GM18507 (cell line): ENCODE measurements at regions not wholly inside any gene's neighbourhood (a gene's known extent, or its start where the extent isn't known, plus 50 kb on each side); places are given as distances from the start of the nearest gene placed in this dataset.
A peak's percentile ranks its signal among the peaks of the same experiment; 100 is the strongest.
"Not testable (repeated sequence)": the region's sequence is repeated elsewhere in the genome, so short reads cannot be mapped to it uniquely, and the experiment has no call there.

ENCODE experiments used
- DNase-seq: peaks from one replicate; pipeline ENCODE4 v3.0.0; 2011; ENCODE audit warnings: low read depth; ENCODE audit not compliant: insufficient read length; ENCODE audit errors: extremely low spot score
- FAIRE-seq: peaks from 2 replicates; lab custom pipeline; 2011; peaks lifted over from hg19 to GRCh38; lab: Jason Lieb, UNC

DNA sequence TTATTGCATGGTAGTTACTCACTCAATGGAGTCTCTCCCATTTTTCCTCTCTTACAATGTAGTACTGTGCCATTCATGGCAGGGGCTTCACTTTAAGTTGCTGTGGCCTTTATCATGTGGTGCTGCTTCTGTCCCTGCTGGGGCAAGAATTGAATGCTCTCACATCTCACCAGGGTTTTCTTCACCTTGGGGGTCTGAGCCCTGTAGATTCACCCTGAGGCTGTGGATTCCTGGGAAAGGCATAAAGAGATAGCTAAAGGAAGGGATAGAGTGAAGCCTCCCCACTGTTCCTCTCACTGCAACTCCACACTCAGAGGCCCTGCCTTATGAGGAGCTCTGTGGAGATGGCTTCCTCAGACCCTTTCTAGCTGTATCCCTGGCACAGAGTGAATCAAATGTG, 178.5 kb upstream of the GOT2 start:
- DNase-seq (no peak), FAIRE-seq (no peak)

DNA sequence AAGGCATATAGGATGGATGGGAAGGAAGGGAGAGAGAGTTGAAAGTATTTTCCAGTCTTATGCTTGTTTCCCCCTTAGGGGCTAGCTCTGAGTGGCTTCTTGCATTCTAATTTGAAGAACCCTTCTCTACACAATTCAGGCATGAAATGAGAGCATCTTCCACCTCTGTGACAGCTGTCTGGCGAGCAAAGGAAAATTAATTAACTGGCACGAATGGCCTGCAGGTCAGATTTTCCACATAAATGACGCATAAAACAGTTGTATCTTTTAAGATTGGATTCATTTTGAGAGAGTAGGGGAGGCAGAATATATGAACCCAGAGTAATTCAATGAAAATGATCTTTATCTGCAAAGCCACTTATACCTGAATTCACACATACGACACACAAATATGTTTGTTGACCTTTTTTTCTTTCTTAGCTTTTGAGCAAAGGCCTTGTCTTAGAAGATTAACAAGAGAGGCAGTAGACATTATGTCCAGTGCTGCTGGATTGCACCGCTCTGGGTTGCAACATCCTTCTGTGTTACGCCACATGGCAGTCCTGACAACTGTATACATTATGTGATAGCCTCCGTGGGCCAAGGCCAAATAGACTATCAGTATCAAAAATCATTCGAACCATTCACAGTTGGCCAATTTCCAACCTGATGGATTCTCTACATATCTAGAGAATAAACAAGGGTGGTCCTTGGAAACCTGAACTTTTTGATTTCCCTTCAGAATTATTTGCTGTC, 173.0 kb upstream of the GOT2 start:
- DNase-seq (no peak), FAIRE-seq (no peak)

DNA sequence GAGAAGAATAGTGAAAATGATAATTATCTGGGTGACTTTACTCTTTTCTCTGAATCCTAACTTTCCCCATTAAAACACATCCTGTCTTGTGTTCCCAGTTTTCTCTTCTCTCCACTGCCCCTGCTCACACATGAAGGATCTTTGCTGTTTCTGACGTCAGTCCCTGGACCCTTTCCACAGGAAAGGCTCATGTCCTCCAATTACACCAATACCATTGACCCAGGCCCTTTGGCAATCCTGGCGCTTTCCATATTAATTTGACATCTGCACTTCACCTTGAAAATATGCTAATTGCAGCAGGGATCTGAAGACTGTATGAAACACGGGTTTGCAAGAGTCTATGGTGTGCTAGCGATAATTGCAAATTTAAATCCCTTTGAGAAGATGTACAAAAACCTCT, 170.2 kb upstream of the GOT2 start:
- FAIRE-seq = no peak

DNA sequence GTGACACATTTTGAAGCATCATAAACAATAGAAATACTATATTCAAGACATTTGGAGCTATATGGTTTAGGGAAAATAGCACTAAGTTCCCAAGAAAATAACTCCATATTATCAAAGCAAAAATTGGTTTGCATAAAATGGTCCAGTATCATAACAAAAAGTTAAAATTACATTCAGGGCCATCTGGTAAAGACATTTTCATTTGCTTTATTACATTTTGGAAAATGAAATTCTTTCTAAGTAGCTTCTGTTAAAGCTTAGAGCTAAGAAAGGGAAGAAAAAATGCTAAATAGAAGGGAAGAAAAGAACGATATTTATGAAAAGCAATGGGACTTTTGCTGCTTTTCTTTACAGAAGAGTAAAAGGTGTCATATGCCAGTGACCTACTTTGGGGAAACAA, 155.4 kb upstream of the GOT2 start:
- DNase-seq (no peak), FAIRE-seq (no peak)

More for the DNA sequence above, 170.2 kb upstream of the GOT2 start:
- no peak for DNase-seq

DNA sequence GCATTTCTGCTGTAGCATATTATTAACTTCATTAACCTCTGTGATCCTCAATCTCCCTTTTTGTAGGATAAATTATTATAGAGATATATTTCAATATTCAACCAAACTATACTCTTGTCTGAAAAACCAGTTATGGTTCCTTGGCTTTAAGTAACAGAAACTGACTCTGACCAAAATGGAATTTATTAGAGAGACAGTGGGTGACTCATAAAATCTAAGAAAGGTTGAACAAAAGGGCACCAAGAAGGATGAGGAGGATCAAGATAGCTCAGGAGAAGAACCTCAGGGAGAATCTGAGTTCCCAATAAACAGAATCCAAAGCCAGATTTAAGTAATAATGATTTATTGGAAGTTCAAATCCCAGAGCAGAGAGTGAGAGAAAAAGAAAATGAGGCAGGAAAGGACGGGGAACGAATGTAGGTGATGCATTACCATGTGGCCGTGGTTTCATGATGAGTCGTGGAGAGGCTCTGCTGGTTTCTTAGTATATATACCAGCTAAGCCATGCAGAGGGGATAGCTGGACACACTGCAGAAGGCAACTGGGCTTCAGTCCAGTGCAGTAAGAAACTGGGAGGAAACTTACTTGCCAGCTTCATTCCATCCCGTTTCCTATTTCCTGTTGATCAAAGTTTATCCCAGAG, 151.5 kb upstream of the GOT2 start:
- DNase-seq (no peak), FAIRE-seq (peak; percentile 67)

DNA sequence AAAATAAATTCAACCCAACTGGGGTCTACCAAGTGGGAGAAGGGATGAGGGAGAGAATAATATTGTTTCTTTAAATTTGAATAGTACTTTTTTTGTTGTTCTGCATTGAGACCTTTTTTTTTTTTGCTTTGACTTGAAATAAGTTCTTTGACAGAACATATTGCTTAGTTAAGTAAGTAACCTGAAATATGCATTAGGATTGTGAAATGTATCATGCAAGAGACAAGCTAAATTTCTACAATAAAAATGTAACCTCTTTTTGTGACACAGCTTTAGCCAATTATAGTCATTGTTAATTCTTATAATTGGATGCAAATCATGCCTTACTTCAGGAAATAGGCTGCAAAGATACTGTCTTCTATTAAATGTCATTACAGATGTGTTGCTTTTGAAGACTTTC, 150.0 kb upstream of the GOT2 start:
- FAIRE-seq (no peak), DNase-seq (no peak)

DNA sequence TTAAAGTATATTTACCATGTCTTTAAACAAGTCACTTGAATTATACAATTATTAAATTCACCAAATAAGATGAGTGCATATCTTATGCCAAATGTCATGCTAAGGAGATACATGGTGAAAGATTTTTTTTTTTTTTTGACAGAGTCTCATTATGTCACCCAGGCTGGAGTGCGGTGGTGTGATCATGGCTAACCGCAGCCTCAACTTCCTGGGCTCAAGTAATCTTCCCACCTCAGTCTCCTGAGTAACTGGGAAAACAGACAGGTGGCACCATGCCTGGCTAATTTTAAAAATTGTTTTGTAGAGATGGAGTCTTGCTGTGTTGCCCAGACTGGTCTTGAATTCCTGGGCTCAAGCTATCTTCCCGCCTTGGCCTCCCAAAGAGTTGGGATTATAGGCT, 149.0 kb upstream of the GOT2 start:
- DNase-seq (no peak), FAIRE-seq (peak; percentile 60)

DNA sequence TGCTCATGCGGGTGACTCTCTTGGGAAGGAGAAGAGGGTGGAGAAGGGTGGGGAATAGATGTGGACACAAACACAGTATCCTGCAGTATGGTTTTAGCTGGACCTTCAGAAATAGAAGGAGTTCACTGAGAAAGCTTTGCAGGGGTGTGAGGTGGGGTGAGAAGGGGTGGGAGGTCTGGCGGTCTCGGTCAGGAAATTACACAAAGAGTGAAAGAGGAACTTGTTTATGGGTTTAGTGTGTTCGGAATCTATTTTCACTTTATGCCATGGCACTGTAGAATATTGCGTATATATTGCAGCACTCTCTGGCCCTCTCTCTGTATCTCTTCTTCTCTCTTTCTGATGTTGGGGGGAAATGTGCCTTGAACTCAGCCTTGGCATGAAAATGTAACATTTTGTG, 148.2 kb upstream of the GOT2 start:
- FAIRE-seq = peak; percentile 94
- peak; percentile 11 for DNase-seq

DNA sequence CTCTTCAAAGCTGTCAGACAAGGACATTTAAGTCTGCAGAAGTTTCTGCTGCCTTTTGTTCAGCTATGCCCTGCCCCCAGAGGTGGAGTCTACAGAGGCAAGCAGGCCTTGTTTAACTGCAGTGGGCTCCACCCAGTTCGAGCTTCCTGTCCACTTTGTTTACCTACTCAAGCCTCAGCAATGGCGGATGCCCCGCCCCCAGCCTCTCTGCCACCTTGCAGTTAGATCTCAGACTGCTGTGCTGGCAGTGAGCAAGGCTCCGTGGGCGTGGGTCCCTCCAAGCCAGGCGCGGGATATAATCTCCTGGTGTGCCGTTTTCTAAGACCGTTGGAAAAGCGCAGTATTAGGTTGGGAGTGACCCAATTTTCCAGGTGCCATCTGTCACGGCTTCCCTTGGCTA, 144.5 kb upstream of the GOT2 start:
- not testable (repeated sequence) for FAIRE-seq, DNase-seq

DNA sequence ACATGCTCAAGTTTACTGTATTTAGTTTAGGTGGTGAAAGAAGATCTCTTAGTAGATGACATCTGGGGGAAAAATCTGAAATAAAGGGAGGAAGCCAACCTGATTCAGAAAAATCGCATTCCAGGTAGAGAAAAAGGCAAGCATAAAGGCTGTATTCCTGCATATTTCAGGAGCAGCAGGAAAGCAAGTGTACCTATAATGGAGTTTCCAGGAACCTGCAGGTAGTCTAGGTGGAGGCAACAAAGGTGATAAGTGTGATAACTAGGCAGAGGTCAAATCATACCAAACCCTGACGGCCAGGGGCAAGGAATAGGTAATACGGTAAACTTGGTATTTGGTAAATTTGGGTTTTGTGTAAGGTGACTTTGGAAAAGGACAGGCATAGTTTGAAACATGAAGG, 132.8 kb upstream of the GOT2 start:
- DNase-seq (no peak), FAIRE-seq (no peak)

DNA sequence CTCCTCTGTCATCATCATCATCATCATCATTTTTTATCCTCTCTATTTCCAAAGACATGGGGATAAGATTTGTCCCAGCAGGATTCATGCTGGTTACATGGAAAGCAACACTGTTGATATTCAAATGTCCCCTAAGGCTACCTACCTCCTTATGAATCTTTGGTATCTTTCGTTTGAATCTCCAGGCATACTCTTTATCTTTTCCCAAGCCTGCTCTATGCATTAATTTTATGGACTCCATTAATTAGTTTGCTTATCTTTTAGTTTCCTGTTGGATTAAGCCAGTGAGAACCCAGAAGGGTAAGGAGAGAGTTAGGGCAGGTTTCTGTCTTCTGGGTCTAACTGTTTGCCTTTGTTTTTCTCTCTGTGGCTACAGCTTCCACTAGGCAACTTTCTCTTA, 129.6 kb upstream of the GOT2 start:
- DNase-seq (no peak), FAIRE-seq (no peak)

DNA sequence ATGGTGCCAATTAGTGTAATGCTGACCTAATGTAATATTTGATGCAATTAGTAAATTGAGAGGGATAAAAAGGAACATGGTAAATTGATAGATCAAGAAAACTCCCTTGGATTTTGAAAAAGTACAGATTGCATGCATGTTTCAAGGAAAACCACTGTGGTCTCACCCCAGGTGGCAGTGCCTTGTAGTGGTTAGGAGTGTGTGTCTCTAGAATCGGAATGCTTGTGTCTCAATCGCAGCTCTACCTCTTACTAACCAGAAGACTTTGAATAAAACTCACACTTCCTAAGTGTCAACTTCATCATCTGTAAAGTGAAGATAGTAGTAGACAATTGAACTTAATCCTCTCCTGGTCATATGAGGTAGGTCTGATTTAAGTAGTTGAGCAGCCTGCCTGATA, 128.9 kb upstream of the GOT2 start:
- FAIRE-seq = no peak
- DNase-seq = no peak

DNA sequence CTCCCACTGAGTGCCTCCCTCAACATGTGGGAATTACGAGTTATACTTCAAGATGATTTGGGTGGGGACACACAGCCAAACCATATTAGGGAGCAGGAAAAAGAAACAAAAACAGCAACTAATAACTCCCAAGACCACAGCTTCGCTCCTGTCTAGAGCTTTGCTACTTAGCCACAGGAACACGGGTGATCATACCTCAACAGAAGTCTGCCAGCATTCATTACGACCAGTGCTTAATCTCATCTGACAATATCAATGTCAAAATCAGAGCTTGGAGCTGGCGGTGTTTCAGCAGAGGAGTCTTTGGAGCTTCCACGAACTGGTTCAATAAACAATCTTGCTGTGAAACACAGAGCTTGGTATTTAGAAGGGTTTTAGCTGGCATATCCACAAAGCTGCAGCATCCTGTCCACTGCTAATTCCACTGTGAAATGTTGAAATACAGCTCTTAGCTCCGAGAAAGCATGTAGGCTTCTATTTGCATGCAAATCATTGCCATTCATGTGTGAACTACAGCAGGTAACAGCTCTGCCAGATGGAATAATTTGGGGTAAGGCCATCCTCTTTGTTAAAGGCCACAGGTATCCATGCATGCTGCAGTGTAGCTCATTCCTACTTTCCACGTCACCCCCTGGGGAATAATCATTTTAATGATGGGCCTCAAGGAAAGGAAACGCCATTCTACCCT, 128.4 kb upstream of the GOT2 start:
- DNase-seq = no peak
- no peak for FAIRE-seq

DNA sequence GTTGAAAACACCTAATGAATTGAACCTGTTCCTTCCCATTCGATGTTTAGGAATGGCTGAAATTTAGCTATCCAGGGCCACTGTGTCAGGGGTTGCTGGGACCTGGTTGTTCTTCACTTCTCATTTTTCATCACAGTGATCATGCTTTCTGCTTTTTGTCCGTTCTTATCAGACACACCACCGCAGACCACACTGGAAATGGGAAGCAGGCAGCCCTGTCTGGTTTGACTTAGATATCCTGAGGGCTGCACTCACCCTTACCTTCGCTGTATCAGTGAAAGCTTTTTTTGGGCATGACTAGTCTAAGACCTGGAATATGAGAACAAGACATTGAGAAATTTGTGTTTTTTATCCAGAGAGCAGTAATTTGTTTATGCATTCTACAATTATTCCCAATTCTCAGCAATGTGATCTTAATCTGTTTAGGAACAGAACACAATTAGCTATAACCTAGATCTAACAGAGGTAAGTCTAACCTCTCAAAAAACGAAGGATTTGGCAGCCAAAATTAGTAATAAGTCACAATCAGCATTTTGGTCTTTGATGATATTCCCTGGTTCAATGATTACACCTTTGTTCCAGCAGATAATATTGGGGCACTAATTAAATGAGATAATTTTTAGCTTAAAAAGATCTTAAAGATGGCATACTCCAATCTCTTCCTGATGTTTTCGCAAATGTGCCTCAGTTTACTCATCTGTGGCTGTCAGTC, 126.0 kb upstream of the GOT2 start:
- FAIRE-seq (no peak), DNase-seq (no peak)

DNA sequence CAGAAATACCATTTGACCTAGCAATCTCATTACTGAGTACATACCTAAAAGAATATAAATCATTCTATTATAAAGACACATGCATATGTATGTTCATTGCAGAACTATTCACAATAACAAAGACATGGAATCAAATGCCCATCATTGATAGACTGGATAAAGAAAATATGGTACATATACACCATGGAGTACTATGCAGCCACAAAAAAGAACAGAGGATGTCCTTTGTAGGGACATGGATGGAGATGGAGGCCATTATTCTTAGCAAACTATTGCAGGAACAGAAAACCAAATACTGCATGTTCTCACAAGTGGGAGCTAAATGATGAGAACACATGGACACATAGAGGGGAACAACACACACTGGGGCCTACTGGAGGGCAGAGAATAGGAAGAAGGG, 124.5 kb upstream of the GOT2 start:
- not testable (repeated sequence) for FAIRE-seq, DNase-seq

DNA sequence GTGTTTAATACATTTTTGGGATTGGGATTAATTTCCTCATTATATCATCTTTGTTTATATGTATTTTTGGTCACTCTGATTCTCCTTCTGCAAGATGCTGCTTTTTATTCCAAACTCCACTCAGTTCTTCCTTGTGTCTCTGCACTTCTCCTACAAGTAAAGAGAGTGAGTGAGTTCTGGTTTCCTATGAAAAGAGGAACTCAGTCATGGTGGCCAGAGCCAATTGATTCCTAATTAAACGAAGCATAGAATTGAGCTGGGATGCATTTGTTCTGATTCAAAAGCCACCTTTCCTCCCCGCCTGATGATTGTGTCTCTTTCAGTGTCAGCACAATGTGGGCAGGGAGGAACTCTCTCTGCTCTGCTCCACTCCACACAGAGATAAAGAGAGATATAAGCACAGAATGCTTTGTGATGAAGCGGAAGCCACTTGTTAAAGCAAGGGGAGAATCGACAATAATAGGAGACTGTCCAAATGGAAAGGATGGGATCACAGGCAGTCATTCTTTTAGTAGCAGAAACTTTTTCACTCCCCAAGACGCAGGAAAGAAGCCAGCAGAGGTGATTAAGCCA, 121.3 kb upstream of the GOT2 start:
- no peak for DNase-seq
- no peak for FAIRE-seq

DNA sequence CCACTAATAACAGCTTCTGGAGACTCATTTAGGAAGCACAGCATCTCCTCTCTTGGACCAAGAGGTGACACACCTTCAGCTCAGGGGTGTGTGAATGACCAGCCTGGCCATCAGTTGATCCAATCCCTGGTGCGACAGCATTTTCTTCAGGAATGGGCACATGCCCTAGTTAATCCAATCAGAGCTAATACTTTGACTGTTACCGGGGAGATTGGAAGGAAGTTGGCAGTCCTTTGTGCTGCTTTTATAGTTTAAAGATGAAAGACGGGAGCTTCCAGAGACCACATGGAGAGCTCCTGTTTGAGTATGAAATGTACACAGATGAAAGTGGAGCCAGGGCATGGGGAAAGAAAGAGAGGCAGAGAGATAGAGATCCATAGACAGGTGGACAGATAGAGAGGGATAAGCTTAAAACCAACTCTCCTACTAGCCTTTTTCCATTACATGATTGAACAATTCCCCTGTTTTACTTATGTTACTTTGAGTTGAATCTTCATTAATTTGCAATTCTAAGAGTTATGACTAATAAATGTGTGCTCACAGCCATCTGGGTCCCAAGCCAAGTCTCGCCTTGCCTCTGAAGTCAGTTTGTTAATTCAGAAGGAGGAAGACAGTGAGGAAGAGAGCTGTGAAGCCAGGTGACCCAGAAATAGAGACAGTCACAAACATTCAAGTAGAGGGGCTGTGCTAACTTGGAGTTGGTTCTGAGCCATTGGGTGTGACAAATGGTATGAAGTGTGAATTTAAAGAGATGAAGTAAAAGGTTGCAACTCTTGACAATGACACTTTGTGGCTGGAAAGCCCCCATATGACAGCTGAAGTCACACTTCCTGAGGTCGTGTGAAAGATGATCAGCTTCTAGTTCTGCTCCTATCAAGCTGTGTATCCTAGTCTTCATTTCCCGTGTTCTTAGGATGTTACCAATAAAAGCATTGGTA, 120.0 kb upstream of the GOT2 start:
- FAIRE-seq = peak; percentile 89

DNA sequence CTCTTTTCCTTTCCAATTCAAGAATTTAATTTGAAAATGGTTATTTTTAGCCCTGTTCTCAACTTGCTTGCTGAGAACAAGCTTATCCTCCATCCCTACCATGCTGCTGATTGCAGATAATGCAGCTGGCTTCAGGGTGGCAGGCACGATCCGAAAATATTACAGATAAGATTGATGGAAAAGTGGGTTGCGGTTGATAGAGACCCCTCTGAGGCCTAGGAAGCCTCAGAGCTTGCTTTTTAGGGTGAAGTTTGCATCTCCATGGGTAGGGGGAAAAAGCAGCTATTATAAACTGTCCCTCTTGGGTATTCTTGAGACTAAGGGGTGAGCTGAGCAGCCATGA, 116.5 kb upstream of the GOT2 start:
- FAIRE-seq = no peak

More for the DNA sequence above, 120.0 kb upstream of the GOT2 start:
- peak; percentile 11 for DNase-seq

More for the DNA sequence above, 116.5 kb upstream of the GOT2 start:
- DNase-seq = no peak
